GM12865 (cell line): ENCODE measurements at regions not wholly inside any gene's neighbourhood (a gene's known extent, or its start where the extent isn't known, plus 50 kb on each side); places are given as distances from the start of the nearest gene placed in this dataset.

Experiments used
- DNase-seq: peaks from one replicate; pipeline ENCODE4 v3.0.0; 2010; ENCODE audit warnings: low read depth
- H3K4me3 ChIP-seq: 2 replicates; pipeline ENCODE4 v1.5.1; 2011; ENCODE audit warnings: mild to moderate bottlenecking, low read depth, low read length, control low read depth
- CTCF ChIP-seq: IDR thresholded peaks from 2 replicates; pipeline ENCODE4 v1.5.1; 2011; ENCODE audit warnings: low read length, control low read depth, low read depth, inconsistent platforms; ENCODE audit not compliant: insufficient read depth; ENCODE audit errors: missing control alignments

DNA sequence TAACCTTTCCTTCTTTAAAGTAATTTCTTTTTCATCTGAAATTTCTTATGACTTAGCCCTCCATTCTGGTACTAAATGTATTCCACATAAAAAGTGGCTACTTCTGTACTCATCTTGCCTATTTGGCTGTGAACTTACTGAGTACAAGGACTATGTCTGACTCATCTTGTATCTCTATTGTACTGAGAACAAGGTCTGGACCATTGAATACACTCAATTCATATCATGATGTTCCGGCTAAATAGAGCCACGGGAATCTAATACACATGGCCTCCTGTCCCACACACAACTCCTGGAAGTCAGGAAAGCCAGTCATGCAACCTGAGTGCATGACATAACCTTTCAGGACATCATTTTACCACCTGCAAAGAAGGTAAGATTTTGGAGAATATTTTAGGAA, 203.9 kb downstream of the PLK2 start:
- no peak for DNase-seq
- no peak overlapping the region for H3K4me3 ChIP-seq

GRCh38 chr5:58255386-58255785, 204.5 kb downstream of the PLK2 start:
- TF ChIP-seq CTCF: no peak
- H3K4me3 ChIP-seq: no peak overlapping the region
- DNase-seq: no peak

More for the DNA sequence above, 203.9 kb downstream of the PLK2 start:
- no peak for TF ChIP-seq CTCF

GRCh38 chr5:58248221-58248620, 211.7 kb downstream of the PLK2 start:
- no peak overlapping the region for H3K4me3 ChIP-seq
- TF ChIP-seq CTCF: no peak
- DNase-seq: no peak

GRCh38 chr5:58246461-58246944, 213.4 kb downstream of the PLK2 start:
- no peak overlapping the region for H3K4me3 ChIP-seq
- no peak for DNase-seq
- TF ChIP-seq CTCF: no peak

GRCh38 chr5:58245476-58245840, 214.4 kb downstream of the PLK2 start:
- no peak overlapping the region for H3K4me3 ChIP-seq
- DNase-seq: no peak
- TF ChIP-seq CTCF: no peak

DNA sequence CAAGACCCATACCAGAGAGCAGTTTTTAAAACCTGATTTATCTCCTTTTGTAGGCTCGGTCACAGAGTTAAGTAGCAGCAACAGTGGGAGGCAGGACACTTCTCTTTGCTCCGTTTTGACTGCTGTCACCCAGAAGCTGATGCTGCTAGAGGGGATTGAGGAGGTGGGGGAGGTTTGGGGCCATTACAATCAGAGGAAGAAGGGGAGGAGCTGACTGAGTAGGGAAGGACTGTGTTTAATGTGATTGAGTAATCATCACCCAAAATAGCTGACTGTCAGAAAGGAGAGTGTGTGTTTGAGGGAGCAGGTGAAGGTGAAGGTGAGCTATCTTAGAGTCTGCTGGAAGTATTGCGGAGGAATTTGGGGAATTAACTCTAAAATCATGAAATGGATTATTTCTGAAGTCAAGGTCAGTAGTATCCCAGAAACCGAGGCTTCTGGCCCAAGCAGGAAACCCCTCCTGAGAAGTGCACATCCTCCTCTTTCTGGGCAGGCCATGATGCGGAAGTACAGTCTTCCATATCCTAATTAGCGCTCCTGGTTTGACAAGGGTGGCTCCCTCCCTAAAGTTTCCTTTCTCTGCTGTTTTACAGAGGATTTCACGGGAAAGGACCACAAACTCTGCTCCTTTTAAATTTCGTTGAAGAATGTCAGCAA, 214.9 kb downstream of the PLK2 start:
- no peak for TF ChIP-seq CTCF
- H3K4me3 ChIP-seq: no peak overlapping the region
- DNase-seq: no peak

GRCh38 chr5:58241389-58241788, 218.5 kb downstream of the PLK2 start:
- H3K4me3 ChIP-seq: no peak overlapping the region
- DNase-seq: no peak
- TF ChIP-seq CTCF: no peak
